ENCODE measurements at regions not wholly inside any gene's neighbourhood (a gene's known extent, or its start where the extent isn't known, plus 50 kb on each side); places are given as distances from the start of the nearest gene placed in this dataset.

- TF ChIP-seq EZH2phosphoT487 (IDR thresholded peaks at IDR 0.05; ENCODE audit: borderline replicate concordance, low read length) (no peak), CTCF (IDR thresholded peaks at IDR 0.05; ENCODE audit: low read depth, low read length, poor library complexity, severe bottlenecking) (no peak)
These were observed 624.2 kb downstream of the PCDH18 start for GRCh38 chr4:136908122-136908521.
